K562 (cell line): ENCODE measurements at regions not wholly inside any gene's neighbourhood (a gene's known extent, or its start where the extent isn't known, plus 50 kb on each side); places are given as distances from the start of the nearest gene placed in this dataset.

Experiments used
- ATAC-seq: fragments of 200-7000 bp; cut with Tn5 transposase; 3 replicates; pipeline ENCODE4 v1.9.1; 2020; ENCODE audit warnings: moderate library complexity
- BruUV-seq: library from RNA; stranded (reverse); fragments of 400-500 nt; replicated peaks from 2 replicates; lab custom pipeline; 2021; lab: Mats Ljungman, UMichigan
- CTCF ChIA-PET: fragments of 300-600 bp; formaldehyde crosslinking; extraction: SDS; loops from one replicate; lab custom pipeline; 2021; ENCODE audit warnings: low intra/inter-chr PET ratio; lab: Yijun Ruan, JAX
- POLR2A ChIA-PET: fragments of 300-600, 350-650 bp; sonication (Branson Sonifier 250); formaldehyde crosslinking; extraction: SDS; loops from one replicate; lab custom pipeline; 2021; ENCODE audit warnings: antibody characterized with exemption, inconsistent platforms; lab: Yijun Ruan, JAX
- DNase-seq, 4 experiments: peaks; one replicate each; pipeline versions ENCODE4 v3.0.0 to v3.0.0-alpha.2; 2011 to 2018; ENCODE audit warnings: low spot score in 3 of 4, mixed read lengths in 3 of 4; ENCODE audit errors: extremely low read depth in 1 of 4
- FAIRE-seq: peaks from 2 replicates; lab custom pipeline; 2011; peaks lifted over from hg19 to GRCh38; lab: Jason Lieb, UNC
- H2AFZ ChIP-seq: 2 replicates; pipeline ENCODE4 v1.6.0; 2011; ENCODE audit warnings: low read depth, low read length, control low read depth, inconsistent platforms
- H3K27ac ChIP-seq: fragments of 200-600 bp; 3 replicates; pipeline ENCODE4 v1.8.0; 2011; ENCODE audit warnings: low read depth, mild to moderate bottlenecking, control low read depth, inconsistent platforms, low read length, moderate library complexity, mixed read lengths; ENCODE audit errors: extremely low read depth
- H3K27me3 ChIP-seq, 2 experiments: fragments of 300-600 bp in 1 of 2; 2 replicates in 1 of 2; 3 replicates in 1 of 2; pipeline versions ENCODE4 v1.6.0 to v1.8.0; 2011; ENCODE audit warnings: inconsistent platforms in 2 of 2, low read length in 2 of 2, mild to moderate bottlenecking in 1 of 2, mixed read lengths in 1 of 2, moderate library complexity in 1 of 2; ENCODE audit not compliant: control insufficient read depth in 2 of 2, insufficient read depth in 2 of 2
- H3K36me3 ChIP-seq: fragments of 300-600 bp; 3 replicates; pipeline ENCODE4 v1.8.0; 2011; ENCODE audit warnings: mild to moderate bottlenecking, low read length, inconsistent platforms; ENCODE audit not compliant: control insufficient read depth, insufficient read depth
- H3K4me1 ChIP-seq, 2 experiments: fragments of 200-600 bp in 1 of 2; replicated peaks in 1 of 2; 2 replicates in 1 of 2; 3 replicates in 1 of 2; pipeline versions ENCODE4 v1.5.1 to v1.8.0; 2011; ENCODE audit warnings: inconsistent platforms in 2 of 2, low read length in 2 of 2, mild to moderate bottlenecking in 1 of 2, mixed read lengths in 1 of 2, moderate library complexity in 1 of 2; ENCODE audit not compliant: control insufficient read depth in 2 of 2, insufficient read depth in 2 of 2
- H3K4me2 ChIP-seq: 2 replicates; pipeline ENCODE4 v1.6.1; 2011; ENCODE audit warnings: low read length, control low read depth, inconsistent platforms, mixed read lengths; ENCODE audit not compliant: insufficient read depth
- H3K4me3 ChIP-seq: fragments of 200-600 bp; sonication (generic), shearing (Covaris generic); 2 replicates; pipeline ENCODE4 v1.5.1; 2016; ENCODE audit warnings: control low read depth, inconsistent platforms
- H3K79me2 ChIP-seq: fragments of 200-600 bp; 3 replicates; pipeline ENCODE4 v1.8.0; 2011; ENCODE audit warnings: low read length, inconsistent platforms; ENCODE audit not compliant: control insufficient read depth, insufficient read depth
- H3K9ac ChIP-seq, 2 experiments: 2 replicates each; pipeline versions ENCODE4 v1.6.0 to v1.6.1; 2011; ENCODE audit warnings: low read depth in 2 of 2, low read length in 2 of 2, control low read depth in 1 of 2, inconsistent platforms in 1 of 2, mild to moderate bottlenecking in 1 of 2, mixed read lengths in 1 of 2; ENCODE audit not compliant: insufficient read depth in 1 of 2
- H3K9me1 ChIP-seq: one replicate; pipeline ENCODE4 v1.6.0; 2011; ENCODE audit warnings: inconsistent platforms, mild to moderate bottlenecking, low read length, moderate library complexity; ENCODE audit not compliant: control insufficient read depth, insufficient read depth
- H3K9me3 ChIP-seq: replicated peaks from 2 replicates; pipeline ENCODE4 v1.5.1; 2011; ENCODE audit warnings: low read depth, low read length, inconsistent platforms; ENCODE audit not compliant: control insufficient read depth, insufficient read depth
- H4K20me1 ChIP-seq: replicated peaks from 2 replicates; pipeline ENCODE4 v1.6.1; 2011; ENCODE audit warnings: low read length, inconsistent platforms, mixed read lengths; ENCODE audit not compliant: control insufficient read depth, insufficient read depth
- BCOR ChIP-seq: fragments of 450-650 bp; IDR thresholded peaks from 2 replicates; pipeline ENCODE4 v1.6.1; 2016
- BRF1 ChIP-seq: IDR thresholded peaks from 3 replicates; pipeline ENCODE4 v1.6.1; 2011; ENCODE audit warnings: borderline replicate concordance, mild to moderate bottlenecking; ENCODE audit not compliant: insufficient read length; ENCODE audit errors: extremely low read depth
- C11orf30 ChIP-seq: fragments of 450-650 bp; IDR thresholded peaks from 2 replicates; pipeline ENCODE4 v1.6.1; 2016; ENCODE audit warnings: low read depth, mild to moderate bottlenecking
- DIDO1 ChIP-seq: fragments of 450-650 bp; IDR thresholded peaks from 2 replicates; pipeline ENCODE4 v1.6.1; 2016; ENCODE audit warnings: low read depth, missing biosample characterization, missing genetic modification characterization
- ETS1 ChIP-seq: conservative IDR thresholded peaks from 2 replicates; pipeline ENCODE4 v1.6.1; 2011; ENCODE audit warnings: low read depth, mild to moderate bottlenecking, low read length; ENCODE audit not compliant: control insufficient read depth
- HDAC6 ChIP-seq: IDR thresholded peaks from 2 replicates; pipeline ENCODE4 v1.6.1; 2012; ENCODE audit warnings: low read depth, mild to moderate bottlenecking, control low read depth, inconsistent platforms, low read length, moderate library complexity
- JUND ChIP-seq, 2 experiments: IDR thresholded peaks; 2 replicates in 1 of 2; 3 replicates in 1 of 2; pipeline ENCODE4 v1.6.1; 2011; ENCODE audit warnings: borderline replicate concordance in 2 of 2, low read depth in 2 of 2, low read length in 2 of 2, improper control_type of control experiment in 1 of 2, missing biosample characterization in 1 of 2, missing genetic modification characterization in 1 of 2, missing genetic modification reagents in 1 of 2
- MAFG ChIP-seq: fragments of 450-650 bp; conservative IDR thresholded peaks from 2 replicates; pipeline ENCODE4 v1.6.1; 2016; ENCODE audit warnings: missing genetic modification characterization, missing compliant biosample characterization
- NRF1 ChIP-seq, 2 experiments: fragments of 450-650 bp; IDR thresholded peaks in 1 of 2; conservative IDR thresholded peaks in 1 of 2; 2 replicates each; pipeline ENCODE4 v1.6.1; 2014; ENCODE audit warnings: mild to moderate bottlenecking in 2 of 2
- PTTG1 ChIP-seq: fragments of 450-650 bp; IDR thresholded peaks from 2 replicates; pipeline ENCODE4 v1.6.1; 2016; ENCODE audit warnings: low read depth, mild to moderate bottlenecking, missing genetic modification characterization, missing compliant biosample characterization
- RAD21 ChIP-seq, 2 experiments: fragments of 250-450 bp in 1 of 2; fragments of 450-650 bp in 1 of 2; sonication (Bioruptor Pico) in 1 of 2; formaldehyde crosslinking in 1 of 2; IDR thresholded peaks in 1 of 2; conservative IDR thresholded peaks in 1 of 2; 2 replicates each; pipeline versions ENCODE4 v1.4.0 to v1.8.0; 2020 to 2022; ENCODE audit warnings: mild to moderate bottlenecking in 2 of 2, moderate library complexity in 1 of 2
- SMARCA4 ChIP-seq: fragments of 450-650 bp; IDR thresholded peaks from 2 replicates; pipeline ENCODE4 v1.6.1; 2016
- THRAP3 ChIP-seq: fragments of 450-650 bp; IDR thresholded peaks from 2 replicates; pipeline ENCODE4 v1.6.1; 2016; ENCODE audit warnings: mild to moderate bottlenecking, inconsistent platforms, borderline replicate concordance
- WHSC1 ChIP-seq: IDR thresholded peaks from one replicate; pipeline ENCODE4 v1.6.1; 2012; ENCODE audit warnings: low read length, control low read depth, inconsistent platforms
- ZFP36 ChIP-seq: fragments of 150-350 bp; IDR thresholded peaks from 2 replicates; pipeline ENCODE4 v1.6.1; 2018; ENCODE audit warnings: low read length, low read depth; ENCODE audit not compliant: partially characterized antibody
- ZNF263 ChIP-seq: sonication (generic); formaldehyde crosslinking; IDR thresholded peaks from 2 replicates; pipeline ENCODE4 v1.8.0; 2022; ENCODE audit warnings: mild to moderate bottlenecking, missing genetic modification reagents, borderline replicate concordance
- ZNF316 ChIP-seq: fragments of 450-650 bp; IDR thresholded peaks from 2 replicates; pipeline ENCODE4 v1.6.1; 2016
- ZNF431 ChIP-seq: sonication (generic); formaldehyde crosslinking; IDR thresholded peaks from 2 replicates; pipeline ENCODE4 v1.8.0; 2022; ENCODE audit warnings: mild to moderate bottlenecking, missing genetic modification reagents
- WGBS: fragments of 100-300 bp; shearing (Covaris generic); methylation state at CpG from one replicate; pipeline ENCODE4 v1.1.6; 2016; ENCODE audit warnings: low coverage, mixed read lengths; ENCODE audit not compliant: insufficient coverage; ENCODE audit errors: missing lambda C conversion rate; 5-methylcytosine and 5-hydroxymethylcytosine counted together
- in situ Hi-C: fragments of 300-500 bp; cut with MboI; formaldehyde crosslinking; loops from 4 replicates; pipeline ENCODE4 v1.15.0; 2018; ENCODE audit warnings: inconsistent platforms, mixed read lengths
- intact Hi-C: fragments of 100-400 bp; cut with micrococcal nuclease; formaldehyde crosslinking; loops from 2 replicates; pipeline ENCODE4 v1.14.2; 2022
- TF ChIP-seq, protein P1 (sequence below), 2 experiments: fragments of 450-650 bp; conservative IDR thresholded peaks; 2 replicates each; pipeline ENCODE4 v1.6.1; 2017; ENCODE audit warnings: mild to moderate bottlenecking in 2 of 2, moderate library complexity in 2 of 2

GRCh38 chr10:21183025-21183424 is 285.9 kb upstream of the NEBL start:
- BruUV-seq = no TSS peak
- Histone ChIP-seq H2AFZ (peak overlapping the region; percentile 92), H3K9me1 (no peaks in the 10 kb centered on the region), H3K79me2 (no peaks in the 10 kb centered on the region), H4K20me1 (no peaks in the 10 kb centered on the region), H3K4me3 (no peak overlapping the region), H3K9me3 (peaks cover 12% of the 10 kb centered on the region), H3K27ac (peak overlapping the region; percentile 50; the same call in 2 of the 3 replicates), H3K4me2 (peak overlapping the region; percentile 45), H3K9ac (no peak overlapping the region; a peak in 1 of 4 replicates), H3K36me3 (no peaks in the 10 kb centered on the region), H3K27me3 (no peaks in the 10 kb centered on the region), H3K4me1 (peaks cover 6 to 44% of the 10 kb centered on the region in 2 experiments)
- ATAC-seq (peak; percentile 33), FAIRE-seq (no peak), DNase-seq (no peak)
- ChIA-PET CTCF (no interaction called here), POLR2A (no interaction called here)
- intact Hi-C loops = no loop called here
- WGBS = 42% methylated on average over 4 of the region's 5 CpGs
- in situ Hi-C loops = no loop called here
- TF ChIP-seq PTTG1 (tag) (no peak), DIDO1 (tag) (0 out of 2 replicates have a peak, but pooled peaks have one; percentile 32), BCOR (peak; percentile 54), ZFP36 (peak; percentile 27), ZNF316 (peak; percentile 34; the same call in 1 of the 2 replicates), THRAP3 (no peak), SMARCA4 (peak; percentile 23; the same call in 1 of the 2 replicates), WHSC1 (no peak), ZNF431 (no peak), MAFG (tag) (0 out of 2 replicates have a peak, but pooled peaks have one; percentile 22), ZNF263 (CRISPR knock-in tag) (no peak), NRF1 (conservative IDR thresholded peaks at IDR 0.05 in 1 of 2, IDR thresholded peaks at IDR 0.05 in 1 of 2) (no peak), RAD21 (CRISPR knock-in tag; conservative IDR thresholded peaks at IDR 0.05 in 1 of 2, IDR thresholded peaks at IDR 0.05 in 1 of 2) (no peak), BRF1 (no peak), C11orf30 (peak; percentile 49; the same call in 1 of the 2 replicates), HDAC6 (no peak), JUND (IDR thresholded peaks at IDR 0.05; ENCODE audit: borderline replicate concordance, low read depth, low read length) (peak; percentile 23; the same call in 1 of the 2 replicates), JUND (tag; IDR thresholded peaks at IDR 0.05; ENCODE audit: borderline replicate concordance, low read depth, low read length) (no peak), ETS1 (no peak)
- TF ChIP-seq, protein P1, sequence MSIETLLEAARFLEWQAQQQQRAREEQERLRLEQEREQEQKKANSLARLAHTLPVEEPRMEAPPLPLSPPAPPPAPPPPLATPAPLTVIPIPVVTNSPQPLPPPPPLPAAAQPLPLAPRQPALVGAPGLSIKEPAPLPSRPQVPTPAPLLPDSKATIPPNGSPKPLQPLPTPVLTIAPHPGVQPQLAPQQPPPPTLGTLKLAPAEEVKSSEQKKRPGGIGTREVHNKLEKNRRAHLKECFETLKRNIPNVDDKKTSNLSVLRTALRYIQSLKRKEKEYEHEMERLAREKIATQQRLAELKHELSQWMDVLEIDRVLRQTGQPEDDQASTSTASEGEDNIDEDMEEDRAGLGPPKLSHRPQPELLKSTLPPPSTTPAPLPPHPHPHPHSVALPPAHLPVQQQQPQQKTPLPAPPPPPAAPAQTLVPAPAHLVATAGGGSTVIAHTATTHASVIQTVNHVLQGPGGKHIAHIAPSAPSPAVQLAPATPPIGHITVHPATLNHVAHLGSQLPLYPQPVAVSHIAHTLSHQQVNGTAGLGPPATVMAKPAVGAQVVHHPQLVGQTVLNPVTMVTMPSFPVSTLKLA (conservative IDR thresholded peaks at IDR 0.05) = no peak
